HG02870 (cell line): ENCODE measurements at regions not wholly inside any gene's neighbourhood (a gene's known extent, or its start where the extent isn't known, plus 50 kb on each side); places are given as distances from the start of the nearest gene placed in this dataset.

ENCODE experiments used
- ATAC-seq: cut with Tn5 transposase; IDR thresholded peaks from one replicate; pipeline ENCODE4 v1.9.1; 2021; ENCODE audit warnings: mild to moderate bottlenecking, moderate library complexity; ENCODE audit not compliant: unreplicated experiment

GRCh38 chr1:212189352-212189738, 95.9 kb upstream of the PPP2R5A start:
- no peak for ATAC-seq

DNA sequence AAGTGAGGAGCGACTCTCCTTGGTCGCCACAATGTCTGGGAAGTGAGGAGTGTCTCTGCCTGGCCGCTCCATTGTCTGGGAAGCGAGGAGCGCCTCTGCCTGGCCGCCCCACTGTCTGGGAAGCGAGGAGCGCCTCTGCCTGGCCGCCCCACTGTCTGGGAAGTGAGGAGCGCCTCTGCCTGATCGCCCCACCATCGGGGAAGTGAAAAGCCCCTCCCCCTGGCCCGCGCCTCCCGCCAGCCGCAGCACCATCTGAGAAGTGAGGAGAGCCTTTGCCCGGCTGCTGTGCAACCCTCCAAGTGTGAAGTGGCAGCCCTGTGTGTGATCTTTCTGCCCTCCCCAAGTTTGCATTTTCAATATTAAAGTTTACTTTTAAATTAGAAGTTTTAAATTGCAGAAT, 95.0 kb upstream of the PPP2R5A start:
- ATAC-seq: no peak

DNA sequence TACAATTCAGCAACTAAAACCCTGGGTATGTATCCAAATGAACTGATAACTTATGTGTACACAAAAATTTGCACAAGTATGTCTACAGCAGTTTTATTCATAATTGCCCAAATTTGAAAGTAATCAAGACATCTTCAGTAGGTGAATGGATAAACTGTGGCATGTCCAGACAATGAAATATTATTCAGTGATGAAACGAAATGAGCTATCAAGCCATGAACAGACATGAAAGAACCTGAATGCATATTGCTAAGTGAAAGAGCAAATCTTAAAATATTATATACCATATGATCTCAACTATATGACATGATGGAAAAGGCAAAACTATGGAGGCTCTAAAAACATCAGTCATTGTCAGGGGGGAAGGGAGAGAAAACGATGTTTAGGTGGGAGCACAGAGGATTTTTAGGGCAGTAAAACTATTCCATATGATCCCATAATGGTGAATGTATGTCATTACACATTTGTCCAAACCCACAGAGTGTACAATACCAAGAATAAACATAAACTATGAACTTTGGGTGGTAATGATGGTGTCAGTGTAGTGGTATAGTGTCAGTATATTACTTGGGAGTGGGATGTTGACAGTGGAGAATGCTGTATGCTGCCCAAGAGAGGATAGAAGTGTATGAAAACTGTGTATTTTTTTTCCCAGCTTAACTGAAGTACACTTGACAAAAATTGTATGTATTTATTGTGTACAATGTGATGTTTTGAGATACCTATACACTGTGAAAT, 92.8 kb upstream of the PPP2R5A start:
- no peak for ATAC-seq

DNA sequence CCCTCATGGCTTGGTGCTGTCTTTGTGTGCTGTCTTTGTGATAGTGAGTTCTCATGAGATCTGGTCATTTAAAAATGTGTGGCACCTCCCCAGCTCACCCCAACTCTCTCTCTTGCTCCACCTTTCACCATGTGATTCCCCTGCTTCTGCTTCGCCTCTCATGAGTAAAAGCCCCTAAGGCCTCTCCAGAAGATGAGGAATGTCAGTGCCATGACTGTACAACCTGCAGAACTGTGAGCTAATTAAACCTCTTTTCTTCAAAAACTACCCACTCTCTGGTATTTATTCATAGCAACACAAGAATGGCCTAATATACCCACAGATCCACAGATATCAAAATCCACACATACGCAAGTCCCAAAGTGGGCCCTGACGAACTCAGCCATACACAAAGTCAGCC, 88.9 kb upstream of the PPP2R5A start:
- ATAC-seq: no peak

GRCh38 chr1:212201461-212201860, 83.7 kb upstream of the PPP2R5A start:
- no peak for ATAC-seq

DNA sequence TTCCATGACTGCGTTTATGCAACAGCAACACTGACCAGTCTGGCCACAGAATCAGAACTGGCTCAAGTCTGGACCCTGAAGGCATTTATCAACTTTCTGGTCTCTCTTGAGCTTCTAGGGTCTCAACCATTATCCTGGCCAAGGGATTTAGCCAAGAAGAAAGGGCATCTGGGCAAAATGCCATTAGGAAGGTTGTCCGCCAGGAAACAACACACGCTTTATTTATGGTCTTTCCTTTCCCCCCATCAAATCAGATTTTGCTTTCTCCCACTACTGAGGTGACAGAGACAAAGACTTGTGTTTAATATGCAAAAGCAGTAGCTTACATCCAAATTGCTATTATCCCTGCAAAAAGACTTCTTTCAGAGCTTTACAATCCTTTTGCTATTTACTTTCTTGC, 81.6 kb upstream of the PPP2R5A start:
- no peak for ATAC-seq

DNA sequence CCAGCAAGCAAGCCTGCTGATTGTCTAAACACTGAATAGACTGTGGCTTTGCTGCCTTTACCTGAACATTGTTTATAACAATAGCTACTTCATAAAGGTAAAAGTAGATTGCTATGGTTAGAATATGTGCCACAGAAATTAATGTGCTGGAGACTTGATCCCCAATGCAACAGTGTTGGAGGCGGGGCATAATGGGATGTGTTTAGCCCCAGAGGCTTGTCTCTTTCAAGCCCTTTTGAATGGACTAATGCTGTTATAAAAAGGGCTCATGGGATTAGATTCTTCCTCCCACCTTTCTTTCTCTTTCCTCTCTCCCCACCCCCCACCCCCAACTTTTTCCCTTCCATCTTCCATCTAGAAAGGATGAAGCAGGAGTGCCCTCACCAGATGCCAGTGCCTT, 80.2 kb upstream of the PPP2R5A start:
- no peak for ATAC-seq

- no peak for ATAC-seq
These were observed 79.4 kb upstream of the PPP2R5A start for GRCh38 chr1:212205843-212206242.

DNA sequence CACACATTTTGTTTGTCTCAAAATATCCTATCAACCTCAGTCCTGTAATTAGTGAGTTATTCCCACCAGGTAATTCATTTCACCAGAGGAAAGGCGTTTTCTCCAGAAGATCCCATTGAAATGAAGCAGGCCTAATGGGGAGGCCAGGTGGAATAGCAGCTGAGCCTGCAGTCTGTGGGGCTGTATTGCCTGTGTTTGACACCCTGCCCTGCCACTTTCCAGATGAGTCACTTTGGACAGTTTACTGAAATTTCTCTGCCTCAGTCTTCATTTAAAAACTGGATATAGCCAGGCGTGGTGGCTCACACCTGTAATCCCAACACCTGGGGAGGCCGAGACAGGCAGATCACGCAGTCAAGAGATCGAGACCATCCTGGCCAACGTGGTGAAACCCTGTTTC, 78.1 kb upstream of the PPP2R5A start:
- no peak for ATAC-seq

- ATAC-seq: no peak
These were observed 77.2 kb upstream of the PPP2R5A start for GRCh38 chr1:212207822-212208520.

- ATAC-seq: no peak
These were observed 76.1 kb upstream of the PPP2R5A start for GRCh38 chr1:212208978-212209644.

- no peak for ATAC-seq
These were observed 73.8 kb upstream of the PPP2R5A start for GRCh38 chr1:212211371-212211770.

DNA sequence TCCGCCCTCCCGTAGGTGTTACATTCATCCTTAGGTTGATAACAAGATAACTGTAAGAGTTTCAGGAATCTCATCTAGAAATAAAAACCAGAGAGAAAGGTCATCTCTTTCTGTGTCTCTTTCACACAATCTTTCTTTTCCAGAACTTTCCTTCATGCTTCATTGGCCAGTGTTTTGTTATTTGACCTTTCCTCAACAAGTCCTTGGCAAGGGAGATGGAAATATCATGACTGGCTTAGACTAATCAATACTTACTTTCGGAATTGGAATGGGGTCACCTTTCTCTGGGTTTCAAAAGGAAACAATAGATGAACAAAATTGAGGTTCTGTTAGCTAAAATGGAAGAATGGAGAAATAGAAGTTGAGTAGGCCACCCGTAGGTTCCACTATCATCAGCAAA, 72.9 kb upstream of the PPP2R5A start:
- no peak for ATAC-seq

DNA sequence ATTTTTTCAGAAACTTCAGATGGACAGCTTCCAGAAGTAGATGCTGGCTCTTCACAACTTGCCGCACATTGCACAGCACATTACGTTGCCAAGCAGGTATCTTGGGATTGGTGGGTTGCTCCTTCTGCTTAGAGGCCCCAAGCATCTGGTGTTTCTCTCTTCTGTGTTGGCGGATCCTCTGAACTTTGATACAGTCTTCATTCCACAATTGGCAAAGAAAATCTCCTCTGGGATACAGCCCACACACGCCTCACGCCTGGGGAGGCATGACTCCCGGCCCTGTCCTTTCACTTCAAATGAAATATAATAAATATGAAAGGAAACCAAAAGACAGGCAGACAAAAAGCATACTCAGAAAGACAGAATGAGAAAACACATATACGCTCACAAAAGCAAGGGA, 72.3 kb upstream of the PPP2R5A start:
- ATAC-seq: no peak

DNA sequence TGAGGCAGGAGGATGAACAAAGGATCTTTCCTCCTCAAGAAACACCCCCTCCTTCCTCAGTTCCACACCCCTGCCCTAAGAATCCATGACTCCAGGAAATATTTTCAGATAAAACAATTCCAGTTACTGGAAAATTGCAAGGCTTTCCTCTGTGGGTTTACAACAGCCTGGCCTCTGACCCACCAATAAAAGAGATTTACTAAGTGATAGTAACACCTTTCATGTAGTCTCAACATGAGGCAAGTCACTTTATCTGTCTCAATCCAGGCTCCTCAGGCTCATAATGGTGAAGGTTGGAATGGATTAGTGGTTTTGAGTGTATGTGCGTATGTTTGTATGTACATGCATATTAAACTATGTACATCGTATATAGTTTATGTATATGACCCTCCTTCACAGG, 71.4 kb upstream of the PPP2R5A start:
- no peak for ATAC-seq

GRCh38 chr1:212214325-212214724, 70.9 kb upstream of the PPP2R5A start:
- ATAC-seq: no peak

DNA sequence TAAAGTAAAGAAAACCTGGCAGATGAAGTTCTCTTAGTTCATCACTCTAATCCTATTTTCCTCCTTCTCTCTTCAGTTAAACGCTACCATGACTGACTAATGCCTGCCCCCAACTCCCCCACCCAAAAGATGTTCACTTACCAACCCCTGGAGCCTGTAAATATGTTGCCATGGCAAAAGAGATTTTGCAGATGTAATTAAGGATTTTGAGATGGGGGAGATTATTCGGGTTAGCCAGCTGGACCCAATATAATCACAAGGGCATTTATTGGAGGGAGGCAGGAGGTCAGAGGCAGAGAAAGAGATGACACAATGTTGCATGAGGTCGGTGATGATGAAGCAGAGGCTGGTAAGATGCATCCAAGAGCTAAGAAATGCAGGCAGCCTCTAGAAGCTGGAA, 69.3 kb upstream of the PPP2R5A start:
- no peak for ATAC-seq

GRCh38 chr1:212217633-212218032, 67.6 kb upstream of the PPP2R5A start:
- no peak for ATAC-seq

DNA sequence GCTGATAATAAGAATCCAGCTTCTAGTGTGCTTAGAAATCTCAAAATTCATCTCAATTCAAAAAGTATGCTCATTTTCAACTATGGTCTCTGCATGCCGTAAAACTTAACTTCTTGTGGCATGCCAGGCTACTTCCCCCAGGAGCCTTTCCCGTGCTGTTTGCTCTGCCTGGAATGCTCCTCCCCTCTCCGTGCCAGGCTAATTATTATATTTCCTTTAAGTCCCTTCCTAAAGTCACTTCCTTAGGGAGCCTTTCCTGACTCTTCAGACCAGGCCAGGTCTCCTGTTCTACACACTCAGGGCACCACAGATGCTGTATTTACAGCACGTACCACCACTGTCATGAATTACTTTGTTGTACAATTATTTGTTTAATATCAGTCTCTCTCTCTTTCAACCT, 67.1 kb upstream of the PPP2R5A start:
- ATAC-seq: no peak

GRCh38 chr1:212218911-212219310, 66.3 kb upstream of the PPP2R5A start:
- peak; percentile 97 for ATAC-seq

DNA sequence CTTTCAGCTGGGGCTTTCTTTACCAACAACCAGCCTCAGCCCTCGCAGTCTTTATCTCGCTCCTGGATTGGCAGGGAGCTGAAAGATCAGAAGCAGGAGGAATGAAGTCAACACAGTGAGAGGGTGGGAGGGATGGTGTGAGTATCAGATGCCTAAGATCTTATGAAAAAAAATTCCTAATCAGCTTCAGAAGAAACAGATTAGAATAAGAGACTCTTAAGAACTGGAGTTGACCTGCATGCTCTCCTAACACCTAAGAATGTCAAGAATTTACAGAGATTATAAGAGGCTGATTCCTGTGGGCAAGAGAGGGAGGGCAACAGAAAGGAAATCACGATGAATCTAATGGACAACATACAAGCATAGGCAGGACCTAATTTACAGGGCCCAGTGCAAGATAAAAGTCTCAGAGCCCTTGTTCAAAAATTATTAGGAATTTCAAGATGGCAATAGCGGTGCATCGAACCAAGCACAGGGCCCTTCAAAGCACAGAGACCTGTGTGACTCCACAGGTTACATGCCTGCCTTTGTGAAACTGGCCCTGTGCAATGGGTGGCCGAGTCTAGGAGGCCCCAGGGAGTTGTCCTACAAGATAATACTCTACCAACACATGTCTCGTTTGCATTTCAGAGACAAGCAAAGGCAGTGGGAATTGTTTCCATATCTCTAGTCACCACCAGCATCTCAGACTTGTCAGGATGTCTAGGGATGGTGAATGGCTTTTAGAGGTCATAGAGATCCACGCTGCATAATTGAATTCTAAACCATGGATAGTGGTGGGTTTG, 65.3 kb upstream of the PPP2R5A start:
- ATAC-seq: no peak
